A549 (cell line): ENCODE measurements at regions not wholly inside any gene's neighbourhood (a gene's known extent, or its start where the extent isn't known, plus 50 kb on each side); places are given as distances from the start of the nearest gene placed in this dataset.
A peak's percentile ranks its signal among the peaks of the same experiment; 100 is the strongest.
"Not testable (repeated sequence)": the region's sequence is repeated elsewhere in the genome, so short reads cannot be mapped to it uniquely, and the experiment has no call there.

Experiments used
- ATAC-seq, 2 experiments: fragments of 200-7000 bp in 1 of 2; fragments of >200 bp in 1 of 2; cut with Nextera tagmentation in 1 of 2; cut with Tn5 transposase in 1 of 2; 3 replicates each; pipeline versions ENCODE4 v1.8.0 to v1.9.1; 2018 to 2020; ENCODE audit warnings: mild to moderate bottlenecking in 1 of 2, moderate library complexity in 1 of 2
- CTCF ChIA-PET: fragments of 300-600 bp; sonication (Branson Sonifier 250); formaldehyde crosslinking; extraction: SDS; loops from one replicate; lab custom pipeline; 2021; ENCODE audit warnings: antibody characterized with exemption, inconsistent platforms; lab: Yijun Ruan, JAX
- POLR2A ChIA-PET: fragments of 350-600 bp; formaldehyde crosslinking; extraction: SDS; loops from one replicate; lab custom pipeline; 2021; ENCODE audit warnings: antibody characterized with exemption, inconsistent platforms; lab: Yijun Ruan, JAX
- DNase-seq, 2 experiments: peaks; one replicate each; pipeline versions ENCODE4 v3.0.0 to v3.0.0-alpha.2; 2011 to 2016; ENCODE audit warnings: low read depth in 1 of 2, low spot score in 1 of 2
- FAIRE-seq: peaks from 2 replicates; lab custom pipeline; 2011; peaks lifted over from hg19 to GRCh38; lab: Jason Lieb, UNC
- H3K27ac ChIP-seq, 2 experiments: fragments of >200 bp; sonication (Bioruptor Twin); formaldehyde crosslinking; 3 replicates each; pipeline ENCODE4 v1.5.1; 2016 to 2017
- H3K4me1 ChIP-seq: fragments of >200 bp; sonication (Bioruptor Twin); formaldehyde crosslinking; 3 replicates; pipeline ENCODE4 v1.6.1; 2016
- H3K4me2 ChIP-seq: fragments of >200 bp; sonication (Bioruptor Twin); formaldehyde crosslinking; 3 replicates; pipeline ENCODE4 v1.6.1; 2016
- H3K4me3 ChIP-seq: fragments of >200 bp; sonication (Bioruptor Twin); formaldehyde crosslinking; 3 replicates; pipeline ENCODE4 v1.5.1; 2016
- H3K9me3 ChIP-seq: fragments of >200 bp; sonication (Bioruptor Twin); formaldehyde crosslinking; 3 replicates; pipeline ENCODE4 v1.6.1; 2016
- BHLHE40 ChIP-seq: IDR thresholded peaks from 2 replicates; pipeline ENCODE4 v1.6.1; 2012; ENCODE audit warnings: low read depth, low read length, inconsistent platforms
- CEBPB ChIP-seq, 2 experiments: fragments of >200 bp in 1 of 2; sonication (Bioruptor Twin) in 1 of 2; formaldehyde crosslinking in 1 of 2; IDR thresholded peaks; 2 replicates each; pipeline ENCODE4 v1.6.1; 2012 to 2016
- CHD4 ChIP-seq: fragments of 200-600 bp; sonication (generic); IDR thresholded peaks from 2 replicates; pipeline ENCODE4 v1.6.1; 2016; ENCODE audit warnings: antibody characterized with exemption, mild to moderate bottlenecking, borderline replicate concordance
- EHF ChIP-seq: fragments of 250-450 bp; sonication (Bioruptor Pico); IDR thresholded peaks from 2 replicates; pipeline ENCODE4 v1.5.0; 2020; ENCODE audit warnings: mild to moderate bottlenecking
- EHMT2 ChIP-seq: fragments of 200-600 bp; sonication (generic); IDR thresholded peaks from 2 replicates; pipeline ENCODE4 v1.6.1; 2016; ENCODE audit warnings: antibody characterized with exemption, low read depth, mild to moderate bottlenecking, moderate library complexity
- EP300 ChIP-seq, 2 experiments: fragments of >200 bp; sonication (Bioruptor Twin); formaldehyde crosslinking; IDR thresholded peaks; 2 replicates in 1 of 2; 3 replicates in 1 of 2; pipeline ENCODE4 v1.6.1; 2016 to 2017
- FOSB ChIP-seq: fragments of 250-450 bp; sonication (Bioruptor Pico); IDR thresholded peaks from 2 replicates; pipeline ENCODE4 v1.5.0; 2020; ENCODE audit warnings: mild to moderate bottlenecking, moderate library complexity
- FOSL2 ChIP-seq, 2 experiments: fragments of 450-650 bp in 1 of 2; fragments of >200 bp in 1 of 2; sonication (Bioruptor Twin) in 1 of 2; formaldehyde crosslinking; IDR thresholded peaks; 2 replicates each; pipeline versions ENCODE4 v1.5.0 to v1.6.1; 2016 to 2020; ENCODE audit warnings: mild to moderate bottlenecking in 1 of 2, moderate library complexity in 1 of 2
- GATA3 ChIP-seq: IDR thresholded peaks from 2 replicates; pipeline ENCODE4 v1.6.1; 2012; ENCODE audit warnings: borderline replicate concordance
- HDAC2 ChIP-seq: fragments of 200-600 bp; sonication (generic); IDR thresholded peaks from 2 replicates; pipeline ENCODE4 v1.6.1; 2016
- HEYL ChIP-seq: fragments of 250-450 bp; sonication (Bioruptor Pico); IDR thresholded peaks from 2 replicates; pipeline ENCODE4 v1.8.0; 2021; ENCODE audit warnings: mild to moderate bottlenecking, moderate library complexity
- HOXA7 ChIP-seq: fragments of 250-450 bp; sonication (Bioruptor Pico); IDR thresholded peaks from 2 replicates; pipeline ENCODE4 v1.5.0; 2020; ENCODE audit warnings: mild to moderate bottlenecking, moderate library complexity
- HOXB13 ChIP-seq: fragments of 250-450 bp; sonication (Bioruptor Pico); IDR thresholded peaks from 2 replicates; pipeline ENCODE4 v1.5.0; 2020; ENCODE audit warnings: low read depth, mild to moderate bottlenecking, moderate library complexity
- JUNB ChIP-seq: fragments of >200 bp; sonication (Bioruptor Twin); formaldehyde crosslinking; IDR thresholded peaks from 2 replicates; pipeline ENCODE4 v1.6.1; 2016
- KDM1A ChIP-seq: fragments of 200-600 bp; sonication (generic); IDR thresholded peaks from 2 replicates; pipeline ENCODE4 v1.6.1; 2016; ENCODE audit warnings: low read depth, mild to moderate bottlenecking
- MAFK ChIP-seq: fragments of 450-650 bp; IDR thresholded peaks from 2 replicates; pipeline ENCODE4 v1.6.1; 2014; ENCODE audit not compliant: partially characterized antibody
- NFE2L2 ChIP-seq: fragments of 150-350 bp; conservative IDR thresholded peaks from 2 replicates; pipeline ENCODE4 v1.6.1; 2014; ENCODE audit warnings: low read length
- NR3C1 ChIP-seq: fragments of >200 bp; sonication (Bioruptor Twin); formaldehyde crosslinking; IDR thresholded peaks from 3 replicates; pipeline ENCODE4 v1.6.1; 2017
- POLR2AphosphoS2 ChIP-seq: conservative IDR thresholded peaks from 2 replicates; pipeline ENCODE4 v1.6.1; 2012; ENCODE audit warnings: low read length, improper control_type of control experiment, inconsistent platforms
- RNF2 ChIP-seq: fragments of 200-600 bp; sonication (generic); IDR thresholded peaks from 2 replicates; pipeline ENCODE4 v1.6.1; 2016; ENCODE audit warnings: low read depth, mild to moderate bottlenecking, antibody characterized with exemption, moderate library complexity, borderline replicate concordance
- SMC3 ChIP-seq: fragments of >200 bp; sonication (Bioruptor Twin); formaldehyde crosslinking; IDR thresholded peaks from 3 replicates; pipeline ENCODE4 v1.6.1; 2018; ENCODE audit warnings: inconsistent platforms
- TFCP2L1 ChIP-seq: fragments of 250-450 bp; sonication (Bioruptor Pico); IDR thresholded peaks from 2 replicates; pipeline ENCODE4 v1.5.0; 2021; ENCODE audit warnings: mild to moderate bottlenecking
- ZFP36 ChIP-seq: fragments of 450-650 bp; IDR thresholded peaks from 2 replicates; pipeline ENCODE4 v1.6.1; 2014; ENCODE audit warnings: borderline replicate concordance; ENCODE audit not compliant: partially characterized antibody
- ZNF302 ChIP-seq: fragments of 250-450 bp; sonication (Bioruptor Pico); IDR thresholded peaks from 2 replicates; pipeline ENCODE4 v1.9.0; 2021; ENCODE audit warnings: inconsistent platforms, mild to moderate bottlenecking, moderate library complexity
- WGBS: methylation state at CpG from one replicate; pipeline ENCODE4 v1.1.6; 2017; ENCODE audit errors: missing lambda C conversion rate; 5-methylcytosine and 5-hydroxymethylcytosine counted together
- TF ChIP-seq, protein P1 (sequence below): fragments of >200 bp; sonication (Bioruptor Twin); formaldehyde crosslinking; IDR thresholded peaks from 3 replicates; pipeline ENCODE4 v1.6.1; 2016
- TF ChIP-seq, protein P2 (sequence below): fragments of 250-450 bp; sonication (Bioruptor Pico); IDR thresholded peaks from 2 replicates; pipeline ENCODE4 v1.5.0; 2020; ENCODE audit warnings: low read depth, mild to moderate bottlenecking, moderate library complexity
- TF ChIP-seq, protein P3 (sequence below): fragments of 150-350 bp; IDR thresholded peaks from 2 replicates; pipeline ENCODE4 v1.6.1; 2014; ENCODE audit warnings: low read depth, mild to moderate bottlenecking, low read length

DNA sequence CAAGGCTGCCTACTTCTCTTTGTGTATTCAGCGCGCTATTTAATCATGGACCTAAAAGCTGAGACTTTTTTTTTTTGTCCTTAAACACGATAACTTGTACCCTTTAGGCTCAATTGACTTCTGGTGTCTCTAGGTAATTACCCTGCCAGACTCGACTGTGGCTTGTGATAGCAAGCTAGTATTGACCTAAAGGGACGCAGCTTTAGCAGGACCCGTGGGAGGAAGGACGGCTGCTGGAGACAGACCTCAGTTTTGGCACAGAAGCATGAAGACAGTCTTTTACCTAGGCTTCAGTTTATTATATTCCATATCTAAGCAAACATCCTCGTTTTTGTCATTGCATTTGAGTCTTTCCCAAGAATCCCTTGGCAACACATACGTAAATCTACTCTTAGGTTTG, 115.3 kb downstream of the SMC2 start:
- Histone ChIP-seq H3K27ac (no peak overlapping the region), H3K4me1 (no peaks in the 10 kb centered on the region), H3K4me2 (no peak overlapping the region), H3K9me3 (no peaks in the 10 kb centered on the region), H3K4me3 (no peak overlapping the region)
- ChIA-PET CTCF (no interaction called here), POLR2A (no interaction called here)
- ATAC-seq (no peak), FAIRE-seq (no peak), DNase-seq (no peak)
- 54% methylated on average over 9 of the region's 9 CpGs for WGBS
- no peak for TF ChIP-seq MAFK
- TF ChIP-seq SMC3 = no peak
- TF ChIP-seq KDM1A = no peak
- TF ChIP-seq HOXA7 (CRISPR knock-in tag) = no peak
- TF ChIP-seq, protein P1, sequence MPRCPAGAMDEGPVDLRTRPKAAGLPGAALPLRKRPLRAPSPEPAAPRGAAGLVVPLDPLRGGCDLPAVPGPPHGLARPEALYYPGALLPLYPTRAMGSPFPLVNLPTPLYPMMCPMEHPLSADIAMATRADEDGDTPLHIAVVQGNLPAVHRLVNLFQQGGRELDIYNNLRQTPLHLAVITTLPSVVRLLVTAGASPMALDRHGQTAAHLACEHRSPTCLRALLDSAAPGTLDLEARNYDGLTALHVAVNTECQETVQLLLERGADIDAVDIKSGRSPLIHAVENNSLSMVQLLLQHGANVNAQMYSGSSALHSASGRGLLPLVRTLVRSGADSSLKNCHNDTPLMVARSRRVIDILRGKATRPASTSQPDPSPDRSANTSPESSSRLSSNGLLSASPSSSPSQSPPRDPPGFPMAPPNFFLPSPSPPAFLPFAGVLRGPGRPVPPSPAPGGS = no peak
- no peak for TF ChIP-seq FOSL2 (IDR thresholded peaks at IDR 0.05)
- no peak for TF ChIP-seq FOSL2 (CRISPR knock-in tag; IDR thresholded peaks at IDR 0.05)
- TF ChIP-seq ZNF302 (CRISPR knock-in tag) = no peak

DNA sequence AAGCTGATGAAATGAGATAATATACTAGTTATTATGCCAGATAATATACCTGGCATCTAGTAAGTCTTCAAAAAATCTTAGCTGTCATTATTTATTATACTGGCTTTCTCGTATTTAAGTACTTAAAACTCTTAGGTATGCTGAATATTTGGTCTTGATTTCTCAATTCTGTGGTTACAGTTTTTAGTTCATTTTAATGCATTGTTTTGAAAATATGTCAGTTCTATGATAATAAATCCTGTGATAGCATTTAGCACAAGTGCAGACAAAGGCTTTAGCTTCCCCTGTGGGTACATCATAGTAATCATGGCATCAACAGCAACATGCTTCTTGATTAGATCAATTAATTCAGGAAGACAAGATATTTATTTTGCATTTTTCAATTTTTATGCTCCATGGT, 133.0 kb downstream of the SMC2 start:
- no peak overlapping the region for H3K4me3 ChIP-seq
- no peak overlapping the region for H3K4me2 ChIP-seq
- H3K9me3 ChIP-seq = no peaks in the 10 kb centered on the region
- FAIRE-seq = no peak
- no peaks in the 10 kb centered on the region for H3K4me1 ChIP-seq
- no peak for ATAC-seq
- TF ChIP-seq HDAC2 = no peak
- no peak for TF ChIP-seq NR3C1
- no peak for TF ChIP-seq ZNF302 (CRISPR knock-in tag)
- no peak for TF ChIP-seq CHD4
- no peak for TF ChIP-seq RNF2
- TF ChIP-seq GATA3 = no peak
- TF ChIP-seq JUNB = no peak
- TF ChIP-seq FOSB (CRISPR knock-in tag) = no peak
- no peak for TF ChIP-seq BHLHE40
- no peak for TF ChIP-seq EHMT2
- no peak overlapping the region for H3K27ac ChIP-seq
- POLR2A ChIA-PET = no interaction called here
- no peak for DNase-seq
- CTCF ChIA-PET = no interaction called here
- WGBS = 34% methylated on average over 1 of the region's 1 CpG

DNA sequence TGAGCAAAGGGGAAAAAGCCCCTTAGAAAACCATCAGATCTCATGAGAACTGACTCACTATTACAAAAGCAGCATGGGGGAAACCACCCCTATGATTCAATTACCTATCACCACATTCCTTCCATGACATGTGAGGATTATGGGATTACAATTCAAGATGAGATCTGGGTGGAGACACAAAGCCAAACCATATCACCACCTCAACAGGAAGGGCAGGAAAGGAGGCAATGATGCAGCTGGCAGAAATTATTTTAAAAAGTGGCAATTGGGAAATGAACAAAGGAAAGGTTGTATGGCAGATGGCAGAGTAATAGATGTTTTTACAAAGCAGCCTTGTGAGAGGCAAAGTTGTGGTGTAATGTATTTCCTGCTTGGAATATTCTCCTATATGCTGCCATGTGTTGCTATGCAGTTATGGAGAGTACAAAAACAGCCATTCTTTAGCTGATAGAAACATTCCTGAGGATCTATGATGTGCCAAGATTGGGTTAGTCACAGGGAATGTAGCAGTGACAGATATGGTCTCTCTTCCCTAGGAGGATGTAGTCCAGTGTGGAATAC, 138.8 kb downstream of the SMC2 start:
- Histone ChIP-seq H3K9me3 (no peaks in the 10 kb centered on the region), H3K4me2 (no peak overlapping the region), H3K4me3 (no peak overlapping the region), H3K27ac (no peak overlapping the region), H3K4me1 (no peaks in the 10 kb centered on the region)
- CTCF ChIA-PET = interaction anchor here (0.6 kb wide), 1 partner anchor 96 kb away, joined by 3 read pairs; no protein-coding TSS in a partner anchor
- FAIRE-seq (no peak), ATAC-seq (no peak), DNase-seq (no peak)
- POLR2A ChIA-PET = no interaction called here
- TF ChIP-seq JUNB (no peak), EP300 (IDR thresholded peaks at IDR 0.05) (no peak), MAFK (peak; percentile 29)

DNA sequence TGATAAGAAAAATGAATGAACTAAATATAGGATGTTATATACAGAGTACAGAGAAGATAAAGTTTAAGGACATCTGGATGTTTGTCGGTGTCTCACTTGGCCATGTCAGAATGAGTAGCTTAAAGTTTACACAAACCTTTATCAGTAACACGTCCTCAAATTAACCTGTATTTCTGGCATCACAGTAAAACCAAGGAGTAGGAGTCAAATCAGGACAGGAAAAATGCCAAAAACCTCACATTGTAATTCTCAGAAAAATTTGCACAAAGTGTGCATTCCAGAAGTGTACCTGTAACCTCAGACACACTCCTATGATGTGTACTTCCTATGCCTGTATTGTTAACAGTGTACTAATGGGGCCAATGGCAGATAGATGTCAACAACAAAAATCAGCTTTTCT, 139.3 kb downstream of the SMC2 start:
- POLR2A ChIA-PET = no interaction called here
- Histone ChIP-seq H3K27ac (no peak overlapping the region), H3K4me2 (no peak overlapping the region)

DNA sequence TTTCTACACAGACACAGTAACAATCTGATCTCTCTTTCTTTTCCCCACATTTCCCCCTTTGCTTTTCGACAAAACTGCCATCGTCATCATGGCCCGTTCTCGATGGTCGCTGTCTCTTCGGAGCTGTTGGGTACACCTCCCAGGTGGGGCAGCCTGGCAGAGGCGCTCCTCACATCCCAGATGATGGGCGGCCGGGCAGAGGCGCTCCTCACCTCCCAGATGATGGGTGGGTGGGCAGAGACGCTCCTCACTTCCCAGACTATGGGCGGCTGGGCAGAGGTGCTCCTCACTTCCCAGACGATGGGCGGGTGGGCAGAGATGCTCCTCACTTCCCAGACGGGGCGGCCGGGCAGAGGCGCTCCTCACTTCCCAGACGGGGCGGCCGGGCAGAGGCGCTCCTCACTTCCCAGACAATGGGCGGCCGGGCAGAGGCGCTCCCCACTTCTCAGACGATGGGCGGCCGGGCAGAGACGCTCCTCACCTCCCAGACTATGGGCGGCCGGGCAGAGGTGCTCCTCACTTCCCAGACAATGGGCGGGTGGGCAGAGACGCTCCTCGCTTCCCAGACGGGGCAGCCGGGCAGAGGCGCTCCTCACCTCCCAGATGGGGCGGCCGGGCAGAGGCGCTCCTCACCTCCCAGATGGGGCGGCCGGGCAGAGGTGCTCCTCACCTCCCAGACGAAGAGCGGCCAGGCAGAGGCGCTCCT, 140.7 kb downstream of the SMC2 start:
- H3K4me2 ChIP-seq, H3K9me3 ChIP-seq, DNase-seq, ATAC-seq, H3K27ac ChIP-seq, H3K4me1 ChIP-seq, POLR2A ChIA-PET, H3K4me3 ChIP-seq, FAIRE-seq, CTCF ChIA-PET: not testable (repeated sequence)
- WGBS = 84% methylated on average over 10 of the region's 45 CpGs

More for the DNA sequence above, 139.3 kb downstream of the SMC2 start:
- H3K4me1 ChIP-seq = no peaks in the 10 kb centered on the region
- TF ChIP-seq HEYL = no peak
- TF ChIP-seq MAFK = no peak
- no peak for TF ChIP-seq TFCP2L1 (CRISPR knock-in tag)
- TF ChIP-seq, protein P2, sequence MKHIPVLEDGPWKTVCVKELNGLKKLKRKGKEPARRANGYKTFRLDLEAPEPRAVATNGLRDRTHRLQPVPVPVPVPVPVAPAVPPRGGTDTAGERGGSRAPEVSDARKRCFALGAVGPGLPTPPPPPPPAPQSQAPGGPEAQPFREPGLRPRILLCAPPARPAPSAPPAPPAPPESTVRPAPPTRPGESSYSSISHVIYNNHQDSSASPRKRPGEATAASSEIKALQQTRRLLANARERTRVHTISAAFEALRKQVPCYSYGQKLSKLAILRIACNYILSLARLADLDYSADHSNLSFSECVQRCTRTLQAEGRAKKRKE = no peak
- TF ChIP-seq, protein P3, sequence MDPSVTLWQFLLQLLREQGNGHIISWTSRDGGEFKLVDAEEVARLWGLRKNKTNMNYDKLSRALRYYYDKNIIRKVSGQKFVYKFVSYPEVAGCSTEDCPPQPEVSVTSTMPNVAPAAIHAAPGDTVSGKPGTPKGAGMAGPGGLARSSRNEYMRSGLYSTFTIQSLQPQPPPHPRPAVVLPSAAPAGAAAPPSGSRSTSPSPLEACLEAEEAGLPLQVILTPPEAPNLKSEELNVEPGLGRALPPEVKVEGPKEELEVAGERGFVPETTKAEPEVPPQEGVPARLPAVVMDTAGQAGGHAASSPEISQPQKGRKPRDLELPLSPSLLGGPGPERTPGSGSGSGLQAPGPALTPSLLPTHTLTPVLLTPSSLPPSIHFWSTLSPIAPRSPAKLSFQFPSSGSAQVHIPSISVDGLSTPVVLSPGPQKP = no peak
- TF ChIP-seq POLR2AphosphoS2 = no peak
- TF ChIP-seq BHLHE40 = no peak
- TF ChIP-seq ZFP36 = no peak
- TF ChIP-seq CEBPB (IDR thresholded peaks at IDR 0.05) = no peak
- no peak for TF ChIP-seq HOXB13
- TF ChIP-seq EHF (CRISPR knock-in tag) = no peak
- TF ChIP-seq ZNF302 (CRISPR knock-in tag) = no peak
- TF ChIP-seq NR3C1 = no peak
- no peak for TF ChIP-seq NFE2L2
- no peaks in the 10 kb centered on the region for H3K9me3 ChIP-seq
- no peak overlapping the region for H3K4me3 ChIP-seq
- DNase-seq (no peak), ATAC-seq (no peak), FAIRE-seq (no peak)
- WGBS = 41% methylated on average over 2 of the region's 2 CpGs
- CTCF ChIA-PET = interaction anchor here (0.6 kb wide), 1 partner anchor 95 kb away, joined by 3 read pairs; no protein-coding TSS in a partner anchor
